GM20000 (cell line): ENCODE measurements at regions not wholly inside any gene's neighbourhood (a gene's known extent, or its start where the extent isn't known, plus 50 kb on each side); places are given as distances from the start of the nearest gene placed in this dataset.

Experiments
- DNase-seq: peaks from one replicate; pipeline ENCODE4 v3.0.0; 2012; ENCODE audit warnings: low spot score
- CTCF ChIP-seq: IDR thresholded peaks from 2 replicates; pipeline ENCODE4 v1.5.1; 2012; ENCODE audit warnings: mild to moderate bottlenecking, control low read depth; ENCODE audit errors: extremely low read depth, missing control alignments

GRCh38 chr13:85386424-85386823 is 412.8 kb downstream of the SLITRK6 start:
- no peak for DNase-seq
- no peak for TF ChIP-seq CTCF

- DNase-seq: no peak
- TF ChIP-seq CTCF: no peak
Observed at GRCh38 chr13:85383291-85383690, 415.9 kb downstream of the SLITRK6 start.

GRCh38 chr13:85381082-85381481 is 418.1 kb downstream of the SLITRK6 start:
- no peak for TF ChIP-seq CTCF
- DNase-seq: no peak

- TF ChIP-seq CTCF: no peak
- no peak for DNase-seq
Observed at GRCh38 chr13:85379991-85380390, 419.2 kb downstream of the SLITRK6 start.

GRCh38 chr13:85379433-85379832 is 419.8 kb downstream of the SLITRK6 start:
- no peak for DNase-seq
- TF ChIP-seq CTCF: no peak

GRCh38 chr13:85377783-85378182 is 421.4 kb downstream of the SLITRK6 start:
- TF ChIP-seq CTCF: no peak
- DNase-seq: no peak

GRCh38 chr13:85373322-85373721 is 425.9 kb downstream of the SLITRK6 start:
- TF ChIP-seq CTCF: no peak
- no peak for DNase-seq
